GM21526 (cell line): ENCODE measurements at regions not wholly inside any gene's neighbourhood (a gene's known extent, or its start where the extent isn't known, plus 50 kb on each side); places are given as distances from the start of the nearest gene placed in this dataset.

Experiments used
- ATAC-seq: cut with Tn5 transposase; IDR thresholded peaks from one replicate; pipeline ENCODE4 v1.9.1; 2021; ENCODE audit warnings: moderate library complexity; ENCODE audit not compliant: unreplicated experiment, low FRiP score

GRCh38 chr7:156204820-156205219 lies 392.6 kb upstream of the SHH start:
- ATAC-seq: no peak

GRCh38 chr7:156203923-156204322 lies 391.7 kb upstream of the SHH start:
- ATAC-seq: no peak

GRCh38 chr7:156198277-156198676 lies 386.0 kb upstream of the SHH start:
- ATAC-seq: no peak

- no peak for ATAC-seq
Measured at GRCh38 chr7:156196649-156197048, 384.4 kb upstream of the SHH start.

- ATAC-seq: no peak
Measured at GRCh38 chr7:156195276-156195675, 383.0 kb upstream of the SHH start.

- no peak for ATAC-seq
Measured at GRCh38 chr7:156194813-156195212, 382.6 kb upstream of the SHH start.

- ATAC-seq: no peak
Measured at GRCh38 chr7:156192921-156193320, 380.7 kb upstream of the SHH start.

GRCh38 chr7:156191090-156191489 lies 378.8 kb upstream of the SHH start:
- ATAC-seq: no peak

- no peak for ATAC-seq
Measured at GRCh38 chr7:156185076-156185475, 372.8 kb upstream of the SHH start.

GRCh38 chr7:156184164-156184563 lies 371.9 kb upstream of the SHH start:
- no peak for ATAC-seq

- ATAC-seq: no peak
Measured at GRCh38 chr7:156180451-156181229, 368.4 kb upstream of the SHH start.

- ATAC-seq: no peak
Measured at GRCh38 chr7:156179872-156180390, 367.7 kb upstream of the SHH start.

GRCh38 chr7:156178857-156179256 lies 366.6 kb upstream of the SHH start:
- no peak for ATAC-seq

GRCh38 chr7:156178214-156178613 lies 366.0 kb upstream of the SHH start:
- ATAC-seq: no peak

GRCh38 chr7:156177422-156178055 lies 365.3 kb upstream of the SHH start:
- no peak for ATAC-seq

- no peak for ATAC-seq
Measured at GRCh38 chr7:156176039-156176438, 363.8 kb upstream of the SHH start.

- ATAC-seq: no peak
Measured at GRCh38 chr7:156175003-156175402, 362.7 kb upstream of the SHH start.

GRCh38 chr7:156174428-156174827 lies 362.2 kb upstream of the SHH start:
- ATAC-seq: no peak

GRCh38 chr7:156173748-156174353 lies 361.6 kb upstream of the SHH start:
- no peak for ATAC-seq

- no peak for ATAC-seq
Measured at GRCh38 chr7:156173346-156173745, 361.1 kb upstream of the SHH start.

GRCh38 chr7:156172638-156173037 lies 360.4 kb upstream of the SHH start:
- ATAC-seq: no peak
